ENCODE measurements at regions not wholly inside any gene's neighbourhood (a gene's known extent, or its start where the extent isn't known, plus 50 kb on each side); places are given as distances from the start of the nearest gene placed in this dataset.

- Mint-ChIP-seq H3K36me3 (ENCODE audit: low read depth) (no peaks in the 10 kb centered on the region), H3K4me1 (ENCODE audit: low read depth) (no peaks in the 10 kb centered on the region), H3K27ac (no peak overlapping the region), H3K4me3 (no peak overlapping the region), H3K9me3 (ENCODE audit: insufficient read depth) (no peaks in the 10 kb centered on the region), H3K27me3 (ENCODE audit: low read depth) (peaks cover 1% of the 10 kb centered on the region)
- no peak for DNase-seq
- CTCF ChIA-PET, result no interaction called here
- ATAC-seq, result no peak
- POLR2A ChIA-PET, result no interaction called here
Observed at GRCh38 chr18:46314011-46314410, 209.8 kb downstream of the HAUS1 start.

GRCh38 chr18:46315161-46315560, 211.0 kb downstream of the HAUS1 start:
- H3K4me3 Mint-ChIP-seq, result no peak overlapping the region
- no peaks in the 10 kb centered on the region for H3K9me3 Mint-ChIP-seq (ENCODE audit: insufficient read depth)
- ATAC-seq, result no peak
- ChIA-PET CTCF (no interaction called here), POLR2A (no interaction called here)
- no peak for DNase-seq
- no peak overlapping the region for H3K27ac Mint-ChIP-seq
- H3K27me3 Mint-ChIP-seq (ENCODE audit: low read depth), result peaks cover 4% of the 10 kb centered on the region
- no peaks in the 10 kb centered on the region for H3K4me1 Mint-ChIP-seq (ENCODE audit: low read depth)
- no peaks in the 10 kb centered on the region for H3K36me3 Mint-ChIP-seq (ENCODE audit: low read depth)

GRCh38 chr18:46318356-46318755, 214.2 kb downstream of the HAUS1 start:
- Mint-ChIP-seq H3K36me3 (ENCODE audit: low read depth) (no peaks in the 10 kb centered on the region), H3K4me3 (no peak overlapping the region), H3K27me3 (ENCODE audit: low read depth) (peaks cover 4% of the 10 kb centered on the region), H3K9me3 (ENCODE audit: insufficient read depth) (no peaks in the 10 kb centered on the region), H3K27ac (no peak overlapping the region), H3K4me1 (ENCODE audit: low read depth) (peaks cover 2% of the 10 kb centered on the region)
- no peak for DNase-seq
- CTCF ChIA-PET, result no interaction called here
- POLR2A ChIA-PET, result no interaction called here
- ATAC-seq, result no peak

GRCh38 chr18:46319783-46320182, 215.6 kb downstream of the HAUS1 start:
- Mint-ChIP-seq H3K4me3 (no peak overlapping the region), H3K9me3 (ENCODE audit: insufficient read depth) (no peaks in the 10 kb centered on the region), H3K4me1 (ENCODE audit: low read depth) (peaks cover 6% of the 10 kb centered on the region), H3K27ac (no peak overlapping the region), H3K27me3 (ENCODE audit: low read depth) (peaks cover 4% of the 10 kb centered on the region), H3K36me3 (ENCODE audit: low read depth) (no peaks in the 10 kb centered on the region)
- POLR2A ChIA-PET, result no interaction called here
- DNase-seq (no peak), ATAC-seq (no peak)
- CTCF ChIA-PET, result no interaction called here

- Mint-ChIP-seq H3K4me1 (ENCODE audit: low read depth) (peaks cover 6% of the 10 kb centered on the region), H3K27ac (no peak overlapping the region), H3K36me3 (ENCODE audit: low read depth) (no peaks in the 10 kb centered on the region), H3K4me3 (no peak overlapping the region), H3K9me3 (ENCODE audit: insufficient read depth) (no peaks in the 10 kb centered on the region), H3K27me3 (ENCODE audit: low read depth) (peaks cover 4% of the 10 kb centered on the region)
- DNase-seq (no peak), ATAC-seq (no peak)
- POLR2A ChIA-PET, result no interaction called here
- CTCF ChIA-PET, result no interaction called here
Observed at GRCh38 chr18:46320297-46320696, 216.1 kb downstream of the HAUS1 start.

- CTCF ChIA-PET, result no interaction called here
- Mint-ChIP-seq H3K4me1 (ENCODE audit: low read depth) (peaks cover 6% of the 10 kb centered on the region), H3K27ac (no peak overlapping the region), H3K9me3 (ENCODE audit: insufficient read depth) (no peaks in the 10 kb centered on the region), H3K36me3 (ENCODE audit: low read depth) (no peaks in the 10 kb centered on the region), H3K4me3 (no peak overlapping the region), H3K27me3 (ENCODE audit: low read depth) (peaks cover 4% of the 10 kb centered on the region)
- ATAC-seq (no peak), DNase-seq (no peak)
- POLR2A ChIA-PET, result no interaction called here
Observed at GRCh38 chr18:46320928-46321711, 216.9 kb downstream of the HAUS1 start.

GRCh38 chr18:46321955-46322354, 217.8 kb downstream of the HAUS1 start:
- Mint-ChIP-seq H3K27ac (no peak overlapping the region), H3K9me3 (ENCODE audit: insufficient read depth) (no peaks in the 10 kb centered on the region), H3K27me3 (ENCODE audit: low read depth) (peaks cover 4% of the 10 kb centered on the region), H3K36me3 (ENCODE audit: low read depth) (no peaks in the 10 kb centered on the region), H3K4me1 (ENCODE audit: low read depth) (peaks cover 6% of the 10 kb centered on the region), H3K4me3 (no peak overlapping the region)
- POLR2A ChIA-PET, result interaction anchor here (0.5 kb wide), 1 partner anchor 54 kb away, joined by 3 read pairs; no protein-coding TSS in a partner anchor
- CTCF ChIA-PET, result no interaction called here
- DNase-seq (no peak), ATAC-seq (no peak)

GRCh38 chr18:46322411-46322891, 218.3 kb downstream of the HAUS1 start:
- ChIA-PET CTCF (no interaction called here), POLR2A (interaction anchor here (0.5 kb wide), 1 partner anchor 55 kb away, joined by 3 read pairs; no protein-coding TSS in a partner anchor)
- Mint-ChIP-seq H3K27ac (no peak overlapping the region), H3K36me3 (ENCODE audit: low read depth) (no peaks in the 10 kb centered on the region), H3K27me3 (ENCODE audit: low read depth) (peaks cover 4% of the 10 kb centered on the region), H3K4me3 (no peak overlapping the region), H3K9me3 (ENCODE audit: insufficient read depth) (no peaks in the 10 kb centered on the region), H3K4me1 (ENCODE audit: low read depth) (peaks cover 6% of the 10 kb centered on the region)
- DNase-seq, result no peak
- ATAC-seq, result no peak

- Mint-ChIP-seq H3K36me3 (ENCODE audit: low read depth) (no peaks in the 10 kb centered on the region), H3K4me1 (ENCODE audit: low read depth) (peaks cover 6% of the 10 kb centered on the region), H3K4me3 (no peak overlapping the region), H3K9me3 (ENCODE audit: insufficient read depth) (no peaks in the 10 kb centered on the region), H3K27ac (no peak overlapping the region), H3K27me3 (ENCODE audit: low read depth) (peaks cover 4% of the 10 kb centered on the region)
- ATAC-seq, result no peak
- CTCF ChIA-PET, result no interaction called here
- DNase-seq, result no peak
- POLR2A ChIA-PET, result no interaction called here
Observed at GRCh38 chr18:46322941-46323340, 218.8 kb downstream of the HAUS1 start.

GRCh38 chr18:46324087-46324955, 220.1 kb downstream of the HAUS1 start:
- no peaks in the 10 kb centered on the region for H3K36me3 Mint-ChIP-seq (ENCODE audit: low read depth)
- peak; percentile 47 for ATAC-seq
- CTCF ChIA-PET, result interaction anchor here (1.0 to 1.4 kb wide), 2 partner anchors 43 to 334 kb away, joined by 3 to 4 read pairs; no protein-coding TSS in a partner anchor
- H3K9me3 Mint-ChIP-seq (ENCODE audit: insufficient read depth), result no peaks in the 10 kb centered on the region
- H3K27ac Mint-ChIP-seq, result no peak overlapping the region
- no peak for DNase-seq
- no peak overlapping the region for H3K4me3 Mint-ChIP-seq
- peaks cover 5% of the 10 kb centered on the region for H3K27me3 Mint-ChIP-seq (ENCODE audit: low read depth)
- H3K4me1 Mint-ChIP-seq (ENCODE audit: low read depth), result peaks cover 6% of the 10 kb centered on the region
- POLR2A ChIA-PET, result no interaction called here

GRCh38 chr18:46325895-46326294, 221.7 kb downstream of the HAUS1 start:
- no peak for ATAC-seq
- no peak for DNase-seq
- Mint-ChIP-seq H3K4me1 (ENCODE audit: low read depth) (peaks cover 6% of the 10 kb centered on the region), H3K27ac (no peak overlapping the region), H3K27me3 (ENCODE audit: low read depth) (peaks cover 14% of the 10 kb centered on the region), H3K4me3 (no peak overlapping the region), H3K9me3 (ENCODE audit: insufficient read depth) (no peaks in the 10 kb centered on the region), H3K36me3 (ENCODE audit: low read depth) (no peaks in the 10 kb centered on the region)
- POLR2A ChIA-PET, result no interaction called here
- CTCF ChIA-PET, result no interaction called here

GRCh38 chr18:46329736-46330246, 225.6 kb downstream of the HAUS1 start:
- H3K4me3 Mint-ChIP-seq, result no peak overlapping the region
- H3K36me3 Mint-ChIP-seq (ENCODE audit: low read depth), result peaks cover 4% of the 10 kb centered on the region
- H3K4me1 Mint-ChIP-seq (ENCODE audit: low read depth), result peaks cover 11% of the 10 kb centered on the region
- no peaks in the 10 kb centered on the region for H3K9me3 Mint-ChIP-seq (ENCODE audit: insufficient read depth)
- ATAC-seq (no peak), DNase-seq (no peak)
- H3K27me3 Mint-ChIP-seq (ENCODE audit: low read depth), result peaks cover 43% of the 10 kb centered on the region
- no peak overlapping the region for H3K27ac Mint-ChIP-seq
- CTCF ChIA-PET, result interaction anchor here (1.5 kb wide), 1 partner anchor 49 kb away, joined by 6 read pairs; no protein-coding TSS in a partner anchor
- POLR2A ChIA-PET, result no interaction called here

Measured in activated CD8-positive, alpha-beta T cell treated with anti-CD3 and anti-CD28 coated beads, Interleukin-2, amount 10 ng/mL, durations not matched to agents 7 days and 5 days (primary cell).